H4 (cell line): ENCODE measurements at regions not wholly inside any gene's neighbourhood (a gene's known extent, or its start where the extent isn't known, plus 50 kb on each side); places are given as distances from the start of the nearest gene placed in this dataset.

ENCODE experiments used
- DNase-seq: peaks from one replicate; pipeline ENCODE4 v3.0.0-alpha.2; 2015; ENCODE audit warnings: low spot score

GRCh38 chr6:209432-210103, 82.7 kb upstream of the DUSP22 start:
- no peak for DNase-seq

GRCh38 chr6:210104-210456, 82.2 kb upstream of the DUSP22 start:
- DNase-seq: no peak

GRCh38 chr6:210778-211374, 81.4 kb upstream of the DUSP22 start:
- DNase-seq: no peak

- no peak for DNase-seq
Observed at GRCh38 chr6:211871-212497, 80.3 kb upstream of the DUSP22 start.

GRCh38 chr6:213284-213683, 79.0 kb upstream of the DUSP22 start:
- no peak for DNase-seq

- no peak for DNase-seq
Observed at GRCh38 chr6:214428-214827, 77.9 kb upstream of the DUSP22 start.

- no peak for DNase-seq
Observed at GRCh38 chr6:215335-216034, 76.8 kb upstream of the DUSP22 start.

- DNase-seq: no peak
Observed at GRCh38 chr6:217048-217659, 75.1 kb upstream of the DUSP22 start.

- no peak for DNase-seq
Observed at GRCh38 chr6:218153-219018, 73.9 kb upstream of the DUSP22 start.

- no peak for DNase-seq
Observed at GRCh38 chr6:219019-219570, 73.2 kb upstream of the DUSP22 start.

GRCh38 chr6:219641-220198, 72.6 kb upstream of the DUSP22 start:
- peak; percentile 29 for DNase-seq

GRCh38 chr6:220312-220711, 72.0 kb upstream of the DUSP22 start:
- DNase-seq: no peak

GRCh38 chr6:220721-221475, 71.4 kb upstream of the DUSP22 start:
- no peak for DNase-seq

- no peak for DNase-seq
Observed at GRCh38 chr6:221531-222349, 70.5 kb upstream of the DUSP22 start.

GRCh38 chr6:222468-222867, 69.8 kb upstream of the DUSP22 start:
- DNase-seq: no peak

GRCh38 chr6:223136-223535, 69.2 kb upstream of the DUSP22 start:
- no peak for DNase-seq

GRCh38 chr6:223763-224162, 68.5 kb upstream of the DUSP22 start:
- no peak for DNase-seq

GRCh38 chr6:224350-224749, 67.9 kb upstream of the DUSP22 start:
- DNase-seq: no peak

- DNase-seq: no peak
Observed at GRCh38 chr6:225121-225721, 67.1 kb upstream of the DUSP22 start.
